ENCODE measurements at regions not wholly inside any gene's neighbourhood (a gene's known extent, or its start where the extent isn't known, plus 50 kb on each side); places are given as distances from the start of the nearest gene placed in this dataset.

GRCh38 chr7:97623333-97623732, 108.6 kb upstream of the TAC1 start:
- H3K4me3 Mint-ChIP-seq: no peak overlapping the region
- no peaks in the 10 kb centered on the region for H3K36me3 Mint-ChIP-seq (ENCODE audit: low read depth)
- Histone ChIP-seq H3F3A (replicated peaks; ENCODE audit: low read depth) (no peaks in the 10 kb centered on the region), H3K79me2 (replicated peaks; ENCODE audit: insufficient read depth) (no peaks in the 10 kb centered on the region), H3K27ac (ENCODE audit: low read depth) (no peak overlapping the region), H4K20me1 (replicated peaks; ENCODE audit: insufficient read depth) (no peaks in the 10 kb centered on the region), H3K36me3 (ENCODE audit: insufficient read depth) (no peaks in the 10 kb centered on the region), H3K4me1 (ENCODE audit: insufficient read depth) (no peaks in the 10 kb centered on the region), H3K9me2 (ENCODE audit: insufficient read depth) (peaks cover 8% of the 10 kb centered on the region; the same call in 1 of the 2 replicates), H3K4me2 (no peak overlapping the region), H3K27me3 (ENCODE audit: insufficient read depth) (no peaks in the 10 kb centered on the region), H2AFZ (peak overlapping the region; percentile 49; the same call in 1 of the 2 replicates), H3K4me3 (no peak overlapping the region)
- DNase-seq (ENCODE audit: low spot score) (no peak), ATAC-seq (no peak)
- H3K27me3 Mint-ChIP-seq (ENCODE audit: insufficient read depth, low read depth, poor library complexity): no peaks in the 10 kb centered on the region
- no peak overlapping the region for H3K27ac Mint-ChIP-seq
- TF ChIP-seq CTCF (conservative IDR thresholded peaks at IDR 0.05; ENCODE audit: low read depth in 2 of 2) (no peak), ZNF462 (CRISPR knock-in tag; IDR thresholded peaks at IDR 0.05) (no peak), NANOG (IDR thresholded peaks at IDR 0.05; ENCODE audit: borderline replicate concordance) (no peak), CREB1 (CRISPR knock-in tag; IDR thresholded peaks at IDR 0.05; ENCODE audit: low read depth) (no peak)
- H3K9me3 Mint-ChIP-seq: peaks cover 2% of the 10 kb centered on the region; the same call in 1 of the 3 replicates
- no peaks in the 10 kb centered on the region for H3K4me1 Mint-ChIP-seq

DNA sequence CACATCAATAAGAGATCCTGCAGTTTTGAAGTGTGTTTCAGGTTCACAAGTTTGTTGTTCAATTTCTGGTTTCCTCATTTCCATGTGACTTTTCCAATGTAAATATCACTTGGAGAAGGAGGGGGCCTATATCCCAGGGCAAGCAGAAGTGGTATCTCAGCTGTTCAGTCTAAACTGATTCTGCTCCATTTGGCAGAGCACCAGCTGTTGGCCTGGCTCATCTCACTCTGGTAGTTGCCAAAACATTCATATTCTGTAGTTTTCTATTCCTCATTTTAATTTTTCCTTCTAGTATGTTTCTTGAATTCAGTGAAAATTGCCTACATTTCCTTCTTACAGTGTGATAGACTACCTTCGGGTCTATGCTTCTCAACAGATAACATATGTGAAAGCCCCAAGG, 101.8 kb upstream of the TAC1 start:
- Histone ChIP-seq H3K4me2 (no peak overlapping the region), H2AFZ (no peak overlapping the region), H4K20me1 (replicated peaks; ENCODE audit: insufficient read depth) (no peaks in the 10 kb centered on the region), H3K27ac (ENCODE audit: low read depth) (no peak overlapping the region), H3K4me3 (no peak overlapping the region), H3K4me1 (ENCODE audit: insufficient read depth) (no peaks in the 10 kb centered on the region), H3K79me2 (replicated peaks; ENCODE audit: insufficient read depth) (no peaks in the 10 kb centered on the region), H3K27me3 (ENCODE audit: insufficient read depth) (no peaks in the 10 kb centered on the region), H3K36me3 (ENCODE audit: insufficient read depth) (no peaks in the 10 kb centered on the region), H3K9me2 (ENCODE audit: insufficient read depth) (no peaks in the 10 kb centered on the region), H3F3A (replicated peaks; ENCODE audit: low read depth) (no peaks in the 10 kb centered on the region)
- TF ChIP-seq STAT1 (IDR thresholded peaks at IDR 0.05; ENCODE audit: unreplicated experiment): no peak
- no peak for TF ChIP-seq CREB1 (CRISPR knock-in tag; IDR thresholded peaks at IDR 0.05; ENCODE audit: low read depth)
- no peak for TF ChIP-seq POLR2AphosphoS5 (IDR thresholded peaks at IDR 0.05; ENCODE audit: low read depth)
- Mint-ChIP-seq H3K9me3 (no peaks in the 10 kb centered on the region), H3K4me1 (no peaks in the 10 kb centered on the region), H3K36me3 (ENCODE audit: low read depth) (no peaks in the 10 kb centered on the region), H3K4me3 (no peak overlapping the region), H3K27ac (no peak overlapping the region), H3K27me3 (ENCODE audit: insufficient read depth, low read depth, poor library complexity) (no peaks in the 10 kb centered on the region)
- no peak for DNase-seq (ENCODE audit: low spot score)
- no peak for ATAC-seq

Measured in GM23338 (cell line).